Panc1 (cell line): ENCODE measurements at regions not wholly inside any gene's neighbourhood (a gene's known extent, or its start where the extent isn't known, plus 50 kb on each side); places are given as distances from the start of the nearest gene placed in this dataset.

Experiments
- CTCF ChIP-seq: fragments of 450-650 bp; IDR thresholded peaks from 2 replicates; pipeline ENCODE4 v1.5.1; 2017; ENCODE audit warnings: mild to moderate bottlenecking
- REST ChIP-seq, 2 experiments: IDR thresholded peaks; 2 replicates each; pipeline ENCODE4 v1.6.1; 2011 to 2012; ENCODE audit warnings: low read depth in 2 of 2, control low read depth in 1 of 2, low read length in 1 of 2, mild to moderate bottlenecking in 1 of 2, moderate library complexity in 1 of 2; ENCODE audit not compliant: insufficient read depth in 1 of 2
- SIN3A ChIP-seq: IDR thresholded peaks from 2 replicates; pipeline ENCODE4 v1.6.1; 2012; ENCODE audit warnings: low read depth, mild to moderate bottlenecking, low read length, moderate library complexity, borderline replicate concordance; ENCODE audit not compliant: insufficient read depth

GRCh38 chr5:158499075-158499891 lies 600.4 kb downstream of the EBF1 start:
- TF ChIP-seq CTCF, result no peak
- no peak for TF ChIP-seq REST (IDR thresholded peaks at IDR 0.05; ENCODE audit: insufficient read depth in 1 of 2, low read depth in 2 of 2, low read length in 1 of 2)
- no peak for TF ChIP-seq SIN3A
